GM19351 (cell line): ENCODE measurements at regions not wholly inside any gene's neighbourhood (a gene's known extent, or its start where the extent isn't known, plus 50 kb on each side); places are given as distances from the start of the nearest gene placed in this dataset.
"Not testable (repeated sequence)": the region's sequence is repeated elsewhere in the genome, so short reads cannot be mapped to it uniquely, and the experiment has no call there.

ENCODE experiments used
- ATAC-seq: cut with Tn5 transposase; IDR thresholded peaks from one replicate; pipeline ENCODE4 v1.9.1; 2021; ENCODE audit warnings: mild to moderate bottlenecking, moderate library complexity; ENCODE audit not compliant: unreplicated experiment

- no peak for ATAC-seq
Measured at GRCh38 chr17:77531002-77531401, 390.2 kb downstream of the SEC14L1 start.

DNA sequence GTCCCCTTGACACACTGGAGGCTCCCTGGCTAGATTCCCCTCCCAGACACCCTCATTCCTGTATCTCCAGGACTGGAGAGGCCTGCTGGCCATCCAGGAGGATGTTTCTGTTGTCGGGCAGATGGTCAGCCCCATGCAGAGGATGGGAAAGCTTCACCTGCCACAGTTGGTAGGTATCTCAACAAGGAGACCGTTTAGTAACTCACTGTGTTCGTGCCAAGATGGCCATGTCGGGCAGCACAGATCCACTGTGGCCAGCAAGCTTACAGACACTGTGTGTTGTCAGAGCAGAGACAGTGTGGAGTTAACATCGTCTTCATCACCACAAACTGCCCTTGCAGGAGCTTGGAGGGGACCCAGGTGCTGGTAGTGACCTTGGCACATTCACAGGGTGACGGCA is 390.9 kb downstream of the SEC14L1 start:
- ATAC-seq, result no peak

GRCh38 chr17:77533697-77534096 is 392.9 kb downstream of the SEC14L1 start:
- not testable (repeated sequence) for ATAC-seq

DNA sequence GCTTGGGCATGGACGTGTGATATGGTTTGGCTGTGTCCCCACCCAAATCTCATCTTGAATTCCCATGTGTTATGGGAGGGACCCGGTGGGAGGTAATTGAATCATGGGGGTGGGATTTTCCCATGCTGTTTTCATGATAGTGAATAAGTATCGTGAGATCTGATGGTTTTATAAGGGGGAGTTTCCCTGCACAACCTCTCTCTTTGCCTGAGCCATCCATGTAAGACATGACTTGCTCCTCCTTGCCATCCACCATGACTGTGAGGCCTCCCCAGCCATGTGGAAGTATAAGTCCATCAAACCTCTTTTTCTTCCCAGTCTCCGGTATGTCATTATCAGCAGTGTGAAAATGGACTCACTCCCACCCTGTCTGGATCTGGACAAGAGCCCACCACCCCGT is 393.4 kb downstream of the SEC14L1 start:
- no peak for ATAC-seq

DNA sequence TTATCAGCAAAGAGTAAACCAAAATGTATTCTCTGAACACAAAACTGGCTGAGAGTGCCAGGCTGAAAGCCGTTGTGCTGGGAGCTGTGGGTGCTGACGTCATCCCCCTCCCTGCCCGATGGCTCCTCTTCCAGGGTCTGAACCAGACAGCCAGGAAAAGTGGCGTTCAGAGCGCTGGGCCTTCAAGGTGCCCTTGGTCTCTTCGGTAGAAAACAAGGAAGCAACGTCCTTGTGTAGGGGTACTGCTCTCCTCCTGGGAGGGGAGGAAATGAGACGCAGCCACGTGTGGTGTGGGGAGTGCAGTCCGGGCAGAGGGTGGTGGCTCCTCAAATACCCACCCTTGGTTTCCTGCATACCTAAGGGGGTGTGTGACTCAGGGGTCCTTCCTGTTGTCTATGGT is 394.7 kb downstream of the SEC14L1 start:
- no peak for ATAC-seq

DNA sequence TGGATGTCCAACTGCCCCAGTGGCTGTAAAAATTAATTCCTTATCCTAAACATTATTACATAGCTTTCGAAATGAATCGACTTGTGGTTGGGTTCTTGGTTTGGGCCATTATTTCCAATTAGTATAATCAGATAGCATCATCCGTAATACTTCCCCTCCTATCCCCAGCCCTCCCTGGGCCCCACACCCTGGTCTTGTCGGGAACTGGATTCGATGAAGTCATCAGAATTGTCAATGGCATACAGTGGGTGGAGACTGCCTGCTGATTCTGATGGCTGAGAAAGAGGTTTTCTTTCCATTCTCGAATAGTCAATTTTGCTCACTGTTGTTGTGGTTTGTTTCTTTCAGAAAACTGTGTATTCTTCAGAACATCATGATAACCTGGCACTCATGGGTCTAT is 395.1 kb downstream of the SEC14L1 start:
- no peak for ATAC-seq

DNA sequence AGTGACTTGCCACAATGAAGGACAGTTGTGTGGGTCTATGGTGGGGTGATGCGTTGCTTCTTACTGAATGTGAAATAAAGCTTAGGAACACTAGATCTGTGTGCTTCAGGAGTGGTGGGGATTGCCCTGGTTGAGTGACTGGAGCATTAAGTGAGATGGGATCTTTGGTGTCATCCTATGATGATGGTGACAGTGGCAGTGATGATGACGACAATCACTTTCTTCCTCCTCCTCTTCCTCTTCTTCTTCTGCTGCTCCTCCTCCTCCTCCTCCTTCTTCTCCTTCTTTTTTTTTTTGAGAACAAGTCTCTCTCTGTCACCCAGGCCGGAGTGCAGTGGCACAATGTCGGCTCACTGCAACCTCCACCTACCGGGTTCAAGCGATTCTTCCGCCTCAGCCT is 396.8 kb downstream of the SEC14L1 start:
- no peak for ATAC-seq

DNA sequence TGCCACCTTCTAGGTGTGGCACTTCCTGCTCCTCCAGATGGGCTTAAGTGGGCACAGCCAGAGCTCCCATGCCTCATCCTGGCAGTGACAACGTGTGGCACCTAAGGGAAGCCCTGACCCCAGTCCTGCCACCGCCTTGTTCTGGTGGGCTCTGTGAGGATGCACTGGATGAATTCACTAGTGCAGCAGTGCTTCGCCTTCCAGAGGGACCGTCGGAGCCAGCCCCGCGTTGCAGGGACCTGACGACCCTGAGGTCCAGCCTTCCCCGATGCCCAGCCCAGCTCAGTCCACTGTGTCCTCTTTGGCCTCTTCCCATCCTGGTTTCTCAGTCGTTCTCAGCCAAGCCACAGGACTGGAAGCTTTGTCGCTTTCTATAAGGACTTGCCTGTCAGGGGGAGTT is 399.8 kb downstream of the SEC14L1 start:
- no peak for ATAC-seq

GRCh38 chr17:77540975-77541374 is 400.2 kb downstream of the SEC14L1 start:
- no peak for ATAC-seq

DNA sequence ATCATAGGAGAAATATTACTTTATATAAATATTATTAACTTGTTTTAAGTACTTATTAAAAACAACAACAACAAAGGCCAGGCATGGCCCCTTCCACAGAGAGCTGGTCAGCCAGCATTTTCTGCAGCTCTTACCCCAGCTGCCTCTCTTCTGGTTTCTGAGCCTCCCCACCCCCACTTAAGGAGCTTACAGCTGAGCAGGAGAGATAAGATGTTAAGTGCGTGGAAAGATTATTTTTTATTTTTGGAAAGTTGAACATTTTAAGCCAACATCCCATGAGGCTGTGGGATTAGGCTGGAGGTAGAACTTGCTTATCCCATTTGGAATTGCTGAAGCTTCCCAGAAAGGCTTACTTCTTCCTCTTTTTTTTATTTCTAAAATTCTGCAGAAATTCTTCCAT is 401.2 kb downstream of the SEC14L1 start:
- no peak for ATAC-seq

GRCh38 chr17:77542551-77543490 is 402.1 kb downstream of the SEC14L1 start:
- ATAC-seq, result no peak

- no peak for ATAC-seq
Measured at GRCh38 chr17:77543801-77544200, 403.0 kb downstream of the SEC14L1 start.

DNA sequence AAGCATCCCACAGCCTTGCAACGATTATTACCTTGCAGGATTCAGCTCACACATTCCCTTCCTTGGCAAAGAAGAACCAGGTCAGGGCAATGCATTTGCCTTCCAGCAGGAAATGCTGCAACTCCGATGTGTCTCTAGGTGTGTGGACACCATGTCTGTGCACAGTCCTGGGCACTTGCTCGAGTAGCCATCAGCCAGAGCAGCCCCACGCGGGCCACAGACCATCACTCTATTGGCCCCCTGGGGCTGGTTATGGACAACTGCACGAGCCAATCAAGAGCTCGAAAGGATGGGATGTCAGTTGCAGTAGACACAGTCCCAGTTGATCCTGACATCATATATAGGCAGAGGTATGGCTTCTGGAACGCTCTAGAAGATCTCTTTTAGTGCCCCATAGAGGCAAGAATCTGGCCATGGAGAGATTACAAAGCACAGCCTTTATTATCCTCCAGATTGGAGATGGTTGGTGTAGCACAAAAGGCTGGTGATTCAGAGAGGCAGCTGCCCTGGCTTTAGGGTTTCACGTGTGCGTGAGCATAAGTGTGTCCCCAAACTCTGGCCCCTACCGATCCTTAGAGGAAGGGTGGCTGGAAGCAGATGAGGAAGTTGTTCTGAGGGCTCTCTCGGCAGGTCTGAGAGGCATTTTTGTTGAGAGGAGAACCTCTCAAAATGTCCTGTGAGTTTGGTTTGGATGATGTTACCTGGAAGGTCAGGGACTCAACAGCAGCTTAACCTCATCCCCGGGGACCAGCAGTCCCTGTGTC is 403.8 kb downstream of the SEC14L1 start:
- ATAC-seq, result no peak

GRCh38 chr17:77546772-77547241 is 406.0 kb downstream of the SEC14L1 start:
- ATAC-seq, result no peak

DNA sequence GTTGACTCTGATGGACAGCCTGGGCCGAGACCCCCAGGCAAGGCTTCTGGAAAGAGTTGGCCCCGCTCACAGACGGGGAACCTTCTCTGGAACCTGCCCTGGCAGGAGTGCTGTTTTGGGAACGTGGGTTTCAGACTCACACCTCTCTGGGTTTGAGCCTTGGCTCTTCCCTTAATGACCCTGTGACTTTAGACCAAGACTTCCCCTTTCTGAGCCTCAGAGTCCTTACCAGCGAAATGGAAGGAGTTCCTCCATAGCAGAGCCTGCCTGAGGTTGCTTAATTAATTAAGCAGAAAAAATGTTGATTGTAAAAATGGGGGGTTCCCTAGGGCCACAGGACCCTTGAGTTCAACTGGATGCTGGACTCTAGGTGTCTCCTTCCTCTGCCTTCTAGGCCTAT is 408.2 kb downstream of the SEC14L1 start:
- ATAC-seq, result no peak

DNA sequence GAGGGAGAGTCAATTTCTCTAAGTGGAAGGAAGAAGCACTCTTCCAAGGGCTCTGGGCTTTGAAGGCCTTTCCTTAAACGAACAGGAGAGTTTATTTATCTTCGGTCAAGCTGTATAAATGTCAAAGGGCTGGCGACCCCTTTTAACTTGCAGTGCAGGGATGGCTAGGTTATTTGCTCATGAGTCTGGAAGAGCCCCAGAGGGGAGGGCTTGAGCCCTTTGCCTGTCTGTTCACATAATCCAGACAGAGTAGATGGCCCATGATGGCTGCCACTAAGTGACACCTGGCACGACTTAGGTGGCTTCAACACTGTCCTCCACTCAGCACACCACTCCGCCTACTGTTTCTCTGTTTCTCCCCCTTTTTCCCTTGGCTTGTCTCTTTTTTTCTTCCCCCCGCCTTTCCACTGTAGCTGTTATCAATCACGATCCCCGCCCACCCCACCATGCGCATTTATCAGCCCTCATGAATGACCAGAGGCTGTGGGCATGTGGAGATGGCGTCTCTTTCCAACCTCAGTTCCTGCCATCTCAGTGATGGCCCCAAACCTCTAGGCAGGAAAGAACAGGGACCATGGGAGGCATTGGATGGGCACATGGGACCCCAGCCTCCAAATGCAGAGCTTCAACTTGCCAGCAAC is 408.7 kb upstream of the TNRC6C start:
- no peak for ATAC-seq

DNA sequence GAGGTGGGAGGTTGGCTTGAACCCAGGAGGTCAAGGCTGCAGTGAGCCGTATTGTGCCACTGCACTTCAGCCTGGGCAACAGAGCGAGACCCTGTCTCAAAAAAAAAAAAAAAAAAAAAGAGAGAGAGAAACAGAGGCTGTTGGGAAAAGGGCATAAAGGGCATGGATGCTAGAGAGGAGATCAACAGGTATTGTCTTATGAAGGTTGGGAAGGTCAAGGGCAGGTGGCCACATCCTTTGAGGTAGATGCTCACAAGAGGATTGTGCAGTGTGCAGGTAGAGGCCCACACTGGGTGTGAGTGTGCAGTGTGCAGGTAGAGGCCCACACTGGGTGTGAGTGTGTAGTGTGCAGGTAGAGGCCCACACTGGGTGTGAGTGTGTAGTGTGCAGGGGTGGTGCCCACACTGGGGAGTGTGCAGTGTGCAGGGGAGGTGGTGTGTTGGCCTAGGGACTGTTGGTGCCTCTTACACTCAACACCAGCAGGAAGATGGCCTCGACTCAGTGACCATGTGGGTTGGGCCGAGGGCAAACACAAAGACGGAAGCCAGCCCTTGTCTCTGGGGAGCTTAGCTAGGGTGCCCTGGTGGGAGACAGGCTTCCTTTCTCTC is 404.9 kb upstream of the TNRC6C start:
- no peak for ATAC-seq

- ATAC-seq, result no peak
Measured at GRCh38 chr17:77555121-77555591, 403.3 kb upstream of the TNRC6C start.

DNA sequence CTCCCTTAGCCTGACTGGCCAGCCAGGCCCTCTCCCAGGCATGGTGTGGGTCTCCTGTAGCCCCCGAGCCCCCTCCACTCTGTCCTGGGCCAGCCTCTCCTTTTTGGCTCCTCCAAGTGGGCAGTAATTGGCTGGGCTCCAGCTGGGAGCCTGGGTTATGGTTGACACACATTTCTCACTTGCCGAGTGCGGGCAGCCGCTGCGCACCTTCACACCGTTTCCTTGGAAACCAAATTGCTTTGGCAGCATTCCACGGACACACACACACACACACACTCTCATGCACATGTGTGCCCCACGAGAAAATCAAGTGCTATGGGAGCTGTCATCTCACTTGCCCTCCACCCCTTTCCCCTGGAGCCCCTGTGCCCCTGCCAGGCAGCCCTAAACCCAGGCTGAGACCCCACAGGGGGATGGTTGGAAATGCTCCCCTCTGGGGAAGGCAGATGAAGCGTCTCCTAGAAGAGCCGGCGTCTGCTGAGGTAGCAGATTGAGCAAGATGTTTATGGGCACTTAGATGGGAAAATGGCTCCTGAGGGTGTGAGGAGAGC is 402.7 kb upstream of the TNRC6C start:
- ATAC-seq, result no peak

DNA sequence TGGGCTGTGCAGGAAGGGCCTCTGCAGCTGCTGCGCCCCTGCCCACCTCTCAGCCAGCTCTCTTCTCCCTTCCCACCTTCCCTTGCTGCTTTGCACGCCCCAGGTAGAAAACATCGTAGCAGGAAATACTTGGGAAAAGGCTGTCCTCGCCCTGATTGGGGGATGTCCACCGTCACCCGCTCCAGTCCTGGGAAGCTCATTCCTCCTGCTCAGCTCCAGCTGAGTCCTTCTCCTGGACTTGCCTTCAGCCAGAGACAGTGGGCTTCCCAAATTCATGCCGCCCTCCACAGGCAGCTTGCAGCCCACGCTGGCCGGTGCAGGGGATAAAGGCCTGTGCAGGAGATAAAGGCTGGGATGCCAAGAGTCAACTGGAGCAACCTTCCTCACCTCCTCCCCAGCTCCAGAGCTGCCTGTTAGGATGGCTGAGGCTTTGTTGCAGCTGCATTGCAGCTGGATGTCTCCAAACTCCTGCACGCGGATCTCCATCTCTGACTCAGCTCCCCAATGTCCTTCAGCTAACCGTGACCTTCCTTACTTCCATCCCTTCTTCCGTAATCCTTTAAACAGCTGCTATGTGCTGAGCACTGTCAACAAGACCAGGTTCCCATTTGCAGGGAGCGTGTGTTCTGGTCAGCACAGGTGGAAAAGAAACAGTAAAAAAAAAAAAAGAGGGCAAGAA is 402.0 kb upstream of the TNRC6C start:
- ATAC-seq, result no peak
